ENCODE measurements at regions not wholly inside any gene's neighbourhood (a gene's known extent, or its start where the extent isn't known, plus 50 kb on each side); places are given as distances from the start of the nearest gene placed in this dataset.
A peak's percentile ranks its signal among the peaks of the same experiment; 100 is the strongest.

DNA sequence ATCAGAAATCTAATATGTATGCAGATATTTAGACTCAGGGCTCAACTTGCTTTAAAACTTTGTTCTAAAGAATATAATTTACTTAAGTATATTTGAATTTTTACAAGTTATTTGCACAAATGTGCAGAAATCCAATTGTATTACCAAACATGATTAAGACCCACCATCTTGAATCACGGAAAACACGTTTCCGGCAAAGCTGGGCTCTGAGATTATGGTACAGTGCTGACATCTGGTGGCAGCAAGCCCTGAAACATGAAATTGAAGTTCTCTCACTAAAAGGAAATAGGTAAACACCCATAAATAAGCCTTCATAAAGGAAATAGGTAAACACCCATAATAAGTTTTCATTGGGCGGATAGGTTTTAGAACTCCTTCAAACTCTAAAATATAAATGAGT, 98.3 kb upstream of the MAOA start:
- TF ChIP-seq, protein P1, sequence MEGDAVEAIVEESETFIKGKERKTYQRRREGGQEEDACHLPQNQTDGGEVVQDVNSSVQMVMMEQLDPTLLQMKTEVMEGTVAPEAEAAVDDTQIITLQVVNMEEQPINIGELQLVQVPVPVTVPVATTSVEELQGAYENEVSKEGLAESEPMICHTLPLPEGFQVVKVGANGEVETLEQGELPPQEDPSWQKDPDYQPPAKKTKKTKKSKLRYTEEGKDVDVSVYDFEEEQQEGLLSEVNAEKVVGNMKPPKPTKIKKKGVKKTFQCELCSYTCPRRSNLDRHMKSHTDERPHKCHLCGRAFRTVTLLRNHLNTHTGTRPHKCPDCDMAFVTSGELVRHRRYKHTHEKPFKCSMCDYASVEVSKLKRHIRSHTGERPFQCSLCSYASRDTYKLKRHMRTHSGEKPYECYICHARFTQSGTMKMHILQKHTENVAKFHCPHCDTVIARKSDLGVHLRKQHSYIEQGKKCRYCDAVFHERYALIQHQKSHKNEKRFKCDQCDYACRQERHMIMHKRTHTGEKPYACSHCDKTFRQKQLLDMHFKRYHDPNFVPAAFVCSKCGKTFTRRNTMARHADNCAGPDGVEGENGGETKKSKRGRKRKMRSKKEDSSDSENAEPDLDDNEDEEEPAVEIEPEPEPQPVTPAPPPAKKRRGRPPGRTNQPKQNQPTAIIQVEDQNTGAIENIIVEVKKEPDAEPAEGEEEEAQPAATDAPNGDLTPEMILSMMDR (conservative IDR thresholded peaks at IDR 0.05; ENCODE audit: low read length): peak; percentile 62
- no peak for TF ChIP-seq EZH2phosphoT487 (IDR thresholded peaks at IDR 0.05; ENCODE audit: borderline replicate concordance)
